Muscle of arm (tissue), 1 donor: ENCODE measurements at regions not wholly inside any gene's neighbourhood (a gene's known extent, or its start where the extent isn't known, plus 50 kb on each side); places are given as distances from the start of the nearest gene placed in this dataset.

Source experiments
- DNase-seq: peaks from one replicate; pipeline ENCODE4 v3.0.0-alpha.2; 2013

- DNase-seq = no peak
Observed at GRCh38 chr3:107970993-107971580, 119.7 kb downstream of the CD47 start.

- peak; percentile 42 for DNase-seq
Observed at GRCh38 chr3:107969994-107970819, 120.6 kb downstream of the CD47 start.

GRCh38 chr3:107969525-107969924 is 121.3 kb downstream of the CD47 start:
- no peak for DNase-seq

DNA sequence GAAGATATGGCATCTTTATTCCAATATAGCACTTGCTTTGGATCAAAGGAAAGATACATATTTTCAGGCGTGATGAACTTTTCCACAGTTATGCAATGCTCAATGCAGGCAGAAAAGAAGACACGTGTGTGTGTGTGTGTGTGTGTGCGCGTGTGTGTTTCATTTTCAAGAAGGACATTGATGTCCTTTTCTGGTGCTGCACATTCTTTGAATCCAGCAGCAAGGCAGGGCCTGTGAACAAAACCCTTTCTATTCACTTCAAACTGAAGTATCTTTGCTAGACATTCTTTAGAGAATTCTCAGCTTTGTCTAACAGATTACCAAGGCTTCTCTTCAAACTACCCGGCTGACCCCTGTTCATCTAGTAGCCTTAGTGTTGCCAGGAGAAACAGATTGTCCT is 124.6 kb downstream of the CD47 start:
- no peak for DNase-seq

GRCh38 chr3:107965136-107965655 is 125.6 kb downstream of the CD47 start:
- no peak for DNase-seq

DNA sequence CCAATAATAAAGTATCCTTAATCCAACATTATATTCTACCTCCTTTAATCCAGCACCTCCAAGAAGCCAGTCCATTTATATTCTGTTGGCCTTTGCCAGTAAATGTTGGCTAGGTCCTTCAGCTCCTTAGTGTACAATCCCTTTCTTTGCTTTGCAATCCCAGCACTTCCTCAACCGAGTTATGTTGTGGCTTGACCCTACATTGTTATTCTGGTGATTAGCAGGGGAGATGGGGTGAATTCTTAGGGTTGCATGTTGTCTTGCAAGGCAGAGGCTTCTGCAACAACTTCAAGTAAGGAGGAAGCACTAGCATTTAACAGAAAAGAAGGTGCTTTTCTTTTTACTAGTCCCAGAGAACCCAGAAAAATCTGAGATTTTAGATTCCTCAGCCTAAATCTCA is 127.2 kb downstream of the CD47 start:
- no peak for DNase-seq

DNA sequence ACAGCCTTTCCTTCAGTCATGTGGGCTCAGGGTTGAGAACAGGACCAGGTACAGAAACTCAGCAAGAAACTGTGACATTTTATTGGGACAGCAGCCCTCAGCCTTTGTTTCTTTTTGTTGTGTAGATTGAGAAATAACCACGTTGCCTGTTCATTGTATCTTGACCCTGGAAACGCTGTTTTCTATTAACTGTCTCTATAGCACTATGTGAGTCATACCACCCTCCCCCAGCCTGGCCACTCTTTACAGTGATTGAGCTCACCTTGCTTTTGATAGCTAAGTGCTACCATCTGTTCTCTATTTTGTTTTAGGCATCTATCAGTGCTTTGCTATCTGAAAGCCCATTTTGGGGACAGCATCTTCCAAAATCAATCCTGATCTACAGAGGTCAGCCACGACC is 127.9 kb downstream of the CD47 start:
- no peak for DNase-seq

- no peak for DNase-seq
Observed at GRCh38 chr3:107962037-107962436, 128.8 kb downstream of the CD47 start.

DNA sequence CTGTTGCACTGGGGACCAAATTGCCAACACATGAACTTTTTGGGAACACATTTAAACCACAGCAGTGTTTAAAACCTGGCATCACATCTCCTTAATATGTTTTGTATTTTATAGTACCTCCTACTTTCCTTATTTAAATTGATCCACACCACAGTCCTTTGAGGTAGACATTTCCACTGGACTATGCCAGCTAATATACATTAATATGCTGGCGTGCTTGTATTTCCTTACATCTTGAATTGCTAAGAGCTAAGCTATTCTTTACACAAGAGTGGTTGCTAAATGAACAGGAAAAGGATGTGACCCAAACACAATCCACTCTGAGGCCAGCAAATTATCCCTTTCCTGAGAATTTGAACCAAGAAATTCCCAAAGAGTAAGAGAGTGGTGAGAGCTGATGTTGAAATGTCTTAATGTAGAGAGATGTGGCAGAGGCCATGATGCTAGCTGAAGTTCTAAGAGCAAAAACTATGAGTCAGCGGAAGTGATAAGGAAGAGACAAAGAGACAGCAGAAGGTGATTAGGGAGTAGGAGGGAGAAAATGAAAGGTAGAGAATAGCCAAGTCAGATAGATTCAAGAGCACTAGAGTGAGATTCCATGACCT is 131.2 kb downstream of the CD47 start:
- no peak for DNase-seq

DNA sequence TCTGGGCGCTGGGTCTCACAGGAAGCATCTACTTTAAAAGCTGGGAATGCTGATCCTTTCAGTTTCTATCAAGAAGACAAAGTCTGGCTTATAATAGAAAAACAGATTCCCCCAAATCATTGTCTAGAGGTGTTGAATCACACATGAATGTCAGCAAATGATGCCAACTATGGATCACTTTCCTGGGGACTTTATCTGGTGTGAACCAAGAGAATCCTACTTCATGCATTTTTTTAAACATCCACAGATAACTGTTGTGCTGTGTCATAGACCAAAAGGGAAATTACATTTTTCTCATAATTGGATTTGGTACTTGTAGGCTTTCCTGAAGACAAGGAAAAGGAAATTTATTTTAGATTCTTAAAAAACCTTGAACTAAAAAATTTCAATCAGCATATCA is 132.7 kb downstream of the CD47 start:
- no peak for DNase-seq

GRCh38 chr3:107956991-107957900 is 133.6 kb downstream of the CD47 start:
- DNase-seq = peak; percentile 95

DNA sequence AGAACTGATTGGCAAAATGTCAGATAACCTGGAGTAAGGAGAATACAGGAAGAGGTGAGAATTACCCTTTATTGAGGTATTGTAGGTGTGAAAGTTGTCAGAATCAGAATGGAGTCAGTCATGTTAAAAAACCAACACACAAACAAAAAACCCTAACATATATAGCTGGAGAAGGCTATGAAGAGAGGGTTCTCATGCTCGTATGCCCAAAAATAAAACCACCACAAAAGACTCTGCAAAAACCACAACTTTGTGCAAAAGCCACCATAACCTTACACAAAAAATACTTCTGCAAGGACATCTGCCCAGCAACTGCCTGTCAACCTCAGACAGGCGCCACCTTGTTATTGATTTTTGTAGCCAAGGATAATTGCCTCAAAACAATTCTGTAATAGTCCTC is 136.0 kb downstream of the CD47 start:
- DNase-seq = no peak

- no peak for DNase-seq
Observed at GRCh38 chr3:107953722-107954121, 137.1 kb downstream of the CD47 start.

GRCh38 chr3:107951126-107951525 is 139.7 kb downstream of the CD47 start:
- DNase-seq = no peak

GRCh38 chr3:107950417-107950816 is 140.4 kb downstream of the CD47 start:
- no peak for DNase-seq

GRCh38 chr3:107949394-107949970 is 141.3 kb downstream of the CD47 start:
- DNase-seq = no peak

DNA sequence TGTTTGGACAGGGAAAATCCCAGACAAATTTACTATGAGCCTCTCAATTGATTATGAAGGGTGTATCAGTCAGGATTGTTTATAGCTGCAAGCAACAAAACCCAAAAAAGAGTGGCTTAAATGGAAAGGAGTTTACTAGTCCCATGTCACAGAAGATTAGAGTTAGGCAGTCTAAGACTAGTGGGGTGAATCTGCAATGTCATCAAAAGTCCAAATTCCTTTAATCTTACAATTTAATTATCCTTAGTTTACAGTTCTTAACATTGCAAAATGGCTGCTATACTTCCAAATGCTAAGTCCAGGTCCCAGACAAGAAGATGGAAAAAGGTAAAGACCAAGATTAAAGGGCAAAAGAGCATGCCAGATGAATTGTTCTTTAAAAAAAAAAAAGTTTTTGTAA is 143.6 kb downstream of the CD47 start:
- no peak for DNase-seq

DNA sequence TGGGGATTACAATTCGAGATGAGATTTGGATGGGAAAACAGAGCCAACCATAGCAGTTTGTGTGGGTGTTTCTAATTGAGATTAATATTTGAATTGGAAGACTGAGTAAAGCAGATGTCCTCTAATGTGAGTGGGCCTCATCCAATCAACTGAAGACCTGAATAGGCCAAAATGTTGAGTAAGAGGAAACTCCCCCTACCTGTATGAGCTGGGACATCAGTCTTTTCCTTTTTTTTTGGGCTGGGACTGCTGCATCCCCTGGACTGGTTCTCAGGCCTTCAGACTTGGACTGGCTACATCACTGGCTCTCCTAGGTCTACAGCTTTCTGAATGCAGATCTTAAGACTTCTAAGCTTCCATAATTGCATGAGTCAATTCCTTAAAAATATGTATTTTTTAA is 144.1 kb downstream of the CD47 start:
- DNase-seq = no peak

DNA sequence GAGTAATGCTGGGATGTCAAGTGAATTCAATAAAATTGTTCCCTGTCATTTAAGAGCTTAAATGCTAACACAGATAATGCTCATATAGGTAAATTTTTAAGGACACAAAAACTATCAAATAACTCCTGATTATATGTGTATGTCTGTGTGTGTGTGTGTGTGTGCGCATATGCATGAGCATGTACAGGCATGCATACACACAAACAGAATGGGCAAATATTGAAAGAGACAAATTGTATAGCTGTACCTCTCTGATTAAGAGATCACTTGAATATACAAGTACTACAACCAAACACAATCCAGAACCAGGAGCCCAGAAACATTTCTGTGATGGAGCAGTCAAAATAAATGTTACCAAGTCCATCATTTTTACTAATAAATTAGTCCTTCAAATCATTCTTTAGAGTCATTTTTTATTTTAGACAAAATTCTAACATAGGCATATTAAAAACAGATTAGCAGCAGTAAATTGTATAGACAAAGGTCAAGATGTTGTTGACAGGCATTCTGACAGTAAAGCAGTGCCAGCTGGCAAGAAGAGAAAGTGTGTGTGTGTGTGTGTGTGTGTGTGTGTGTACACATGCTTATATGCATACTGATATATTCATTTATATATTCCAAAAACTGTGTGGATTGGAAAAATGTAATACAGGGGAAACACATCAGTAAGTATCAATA is 145.3 kb downstream of the CD47 start:
- DNase-seq = no peak

DNA sequence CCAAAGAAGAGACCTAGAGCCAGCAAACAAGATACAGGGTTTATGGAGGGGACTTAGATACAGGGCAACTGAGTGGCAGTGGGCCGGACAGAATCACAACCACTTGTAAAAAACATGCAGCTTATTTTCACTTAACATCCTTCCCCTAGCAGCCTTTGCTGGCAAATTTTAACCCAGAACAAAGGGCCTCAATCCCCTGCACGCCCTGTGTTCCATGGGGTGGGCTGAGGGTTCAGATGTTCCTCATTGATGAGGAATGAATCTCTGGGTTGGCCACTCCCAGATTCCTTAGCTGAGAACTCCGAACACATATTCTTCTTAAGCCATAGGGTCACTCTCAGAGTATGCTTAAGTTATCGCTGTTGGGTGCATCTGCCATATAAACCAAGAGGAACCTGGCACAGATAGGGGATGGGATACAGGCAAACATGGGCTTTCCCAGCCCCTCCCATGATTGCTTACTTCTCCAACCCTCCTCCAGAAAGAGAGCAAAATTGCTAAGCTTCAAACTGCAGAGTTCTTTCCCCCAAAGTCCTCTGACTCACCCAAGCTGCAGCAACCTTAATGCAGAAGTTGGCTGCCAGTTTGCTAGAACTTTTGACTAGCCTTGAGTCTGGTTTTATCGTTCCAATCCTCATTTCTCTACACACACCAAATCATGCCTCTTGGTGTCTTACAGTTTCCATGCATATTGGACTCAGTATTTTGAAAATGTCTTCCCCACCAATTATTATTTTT is 146.9 kb downstream of the CD47 start:
- no peak for DNase-seq
